HG02588 (cell line): ENCODE measurements at regions not wholly inside any gene's neighbourhood (a gene's known extent, or its start where the extent isn't known, plus 50 kb on each side); places are given as distances from the start of the nearest gene placed in this dataset.
A peak's percentile ranks its signal among the peaks of the same experiment; 100 is the strongest.
"Not testable (repeated sequence)": the region's sequence is repeated elsewhere in the genome, so short reads cannot be mapped to it uniquely, and the experiment has no call there.

Source experiments
- ATAC-seq: cut with Tn5 transposase; IDR thresholded peaks from one replicate; pipeline ENCODE4 v1.9.1; 2021; ENCODE audit warnings: mild to moderate bottlenecking, moderate library complexity; ENCODE audit not compliant: unreplicated experiment

- no peak for ATAC-seq
These were observed 61.4 kb upstream of the E2F3 start for GRCh38 chr6:20340068-20340848.

- no peak for ATAC-seq
These were observed 60.6 kb upstream of the E2F3 start for GRCh38 chr6:20341096-20341495.

- no peak for ATAC-seq
These were observed 60.1 kb upstream of the E2F3 start for GRCh38 chr6:20341564-20341963.

GRCh38 chr6:20346948-20347347 lies 54.7 kb upstream of the E2F3 start:
- ATAC-seq = not testable (repeated sequence)

- no peak for ATAC-seq
These were observed 53.6 kb upstream of the E2F3 start for GRCh38 chr6:20348041-20348440.

- ATAC-seq = peak; percentile 63
These were observed 52.5 kb upstream of the E2F3 start for GRCh38 chr6:20349225-20349624.

GRCh38 chr6:20350215-20350614 lies 51.5 kb upstream of the E2F3 start:
- no peak for ATAC-seq

- no peak for ATAC-seq
These were observed 50.1 kb upstream of the E2F3 start for GRCh38 chr6:20351534-20351933.
